GM23248 (cell line): ENCODE measurements at regions not wholly inside any gene's neighbourhood (a gene's known extent, or its start where the extent isn't known, plus 50 kb on each side); places are given as distances from the start of the nearest gene placed in this dataset.
"Not testable (repeated sequence)": the region's sequence is repeated elsewhere in the genome, so short reads cannot be mapped to it uniquely, and the experiment has no call there.

ENCODE experiments used
- DNase-seq: peaks from one replicate; pipeline ENCODE4 v3.0.0-alpha.2; 2015
- H2AFZ ChIP-seq: fragments of 200-600 bp; sonication (generic); 2 replicates; pipeline ENCODE4 v1.6.1; 2016; ENCODE audit warnings: antibody characterized with exemption
- H3F3A ChIP-seq: fragments of 200-600 bp; sonication (generic); 2 replicates; pipeline ENCODE4 v1.6.1; 2016; ENCODE audit warnings: mild to moderate bottlenecking, antibody characterized with exemption, mixed run types; ENCODE audit not compliant: insufficient read depth
- H3K27ac ChIP-seq: fragments of 200-600 bp; sonication (generic); 2 replicates; pipeline ENCODE4 v1.5.1; 2016; ENCODE audit warnings: mild to moderate bottlenecking
- H3K27me3 ChIP-seq: fragments of 200-600 bp; sonication (generic); replicated peaks from 2 replicates; pipeline ENCODE4 v1.6.1; 2016; ENCODE audit warnings: mild to moderate bottlenecking; ENCODE audit not compliant: insufficient read depth
- H3K36me3 ChIP-seq: fragments of 200-600 bp; sonication (generic); 2 replicates; pipeline ENCODE4 v1.6.1; 2016; ENCODE audit warnings: low read depth, mild to moderate bottlenecking
- H3K4me1 ChIP-seq: fragments of 200-600 bp; sonication (generic); 2 replicates; pipeline ENCODE4 v1.6.1; 2016; ENCODE audit warnings: mild to moderate bottlenecking; ENCODE audit not compliant: insufficient read depth
- H3K4me2 ChIP-seq: fragments of 200-600 bp; sonication (generic); one replicate; pipeline ENCODE4 v1.6.1; 2016; ENCODE audit warnings: mild to moderate bottlenecking; ENCODE audit not compliant: unreplicated experiment
- H3K4me3 ChIP-seq: fragments of 200-600 bp; sonication (generic); 2 replicates; pipeline ENCODE4 v1.5.1; 2016; ENCODE audit warnings: mild to moderate bottlenecking
- H3K79me2 ChIP-seq: fragments of 200-600 bp; sonication (generic); 2 replicates; pipeline ENCODE4 v1.6.1; 2016; ENCODE audit warnings: mild to moderate bottlenecking; ENCODE audit not compliant: insufficient read depth
- H3K9ac ChIP-seq: fragments of 200-600 bp; sonication (generic); 2 replicates; pipeline ENCODE4 v1.6.1; 2016; ENCODE audit warnings: mild to moderate bottlenecking
- H3K9me2 ChIP-seq: fragments of 200-600 bp; sonication (generic); 2 replicates; pipeline ENCODE4 v1.6.1; 2016; ENCODE audit warnings: mixed run types, mild to moderate bottlenecking, moderate library complexity; ENCODE audit not compliant: insufficient read depth
- H3K9me3 ChIP-seq: fragments of 200-600 bp; sonication (generic); one replicate; pipeline ENCODE4 v1.6.1; 2017; ENCODE audit warnings: low read depth
- H4K20me1 ChIP-seq: fragments of 200-600 bp; sonication (generic); 2 replicates; pipeline ENCODE4 v1.6.0; 2016; ENCODE audit not compliant: insufficient read depth
- EZH2 ChIP-seq: fragments of 200-600 bp; sonication (generic); IDR thresholded peaks from 2 replicates; pipeline ENCODE4 v1.6.1; 2018; ENCODE audit warnings: antibody characterized with exemption, mild to moderate bottlenecking; ENCODE audit not compliant: insufficient read depth, poor library complexity, severe bottlenecking
- EZH2phosphoT487 ChIP-seq: fragments of 200-600 bp; sonication (generic); IDR thresholded peaks from 2 replicates; pipeline ENCODE4 v1.6.1; 2018; ENCODE audit warnings: antibody characterized with exemption, moderate library complexity, mild to moderate bottlenecking, low read depth; ENCODE audit not compliant: insufficient read depth
- WGBS, 2 experiments: methylation state at CpG; one replicate each; pipeline ENCODE4 v1.1.6; 2015 to 2017; ENCODE audit warnings: low lambda C conversion rate in 2 of 2, low coverage in 1 of 2; ENCODE audit errors: missing lambda C conversion rate in 2 of 2; 5-methylcytosine and 5-hydroxymethylcytosine counted together
- in situ Hi-C: fragments of 300-500 bp; cut with MboI; formaldehyde crosslinking; loops from 2 replicates; pipeline ENCODE4 v1.15.0; 2020

DNA sequence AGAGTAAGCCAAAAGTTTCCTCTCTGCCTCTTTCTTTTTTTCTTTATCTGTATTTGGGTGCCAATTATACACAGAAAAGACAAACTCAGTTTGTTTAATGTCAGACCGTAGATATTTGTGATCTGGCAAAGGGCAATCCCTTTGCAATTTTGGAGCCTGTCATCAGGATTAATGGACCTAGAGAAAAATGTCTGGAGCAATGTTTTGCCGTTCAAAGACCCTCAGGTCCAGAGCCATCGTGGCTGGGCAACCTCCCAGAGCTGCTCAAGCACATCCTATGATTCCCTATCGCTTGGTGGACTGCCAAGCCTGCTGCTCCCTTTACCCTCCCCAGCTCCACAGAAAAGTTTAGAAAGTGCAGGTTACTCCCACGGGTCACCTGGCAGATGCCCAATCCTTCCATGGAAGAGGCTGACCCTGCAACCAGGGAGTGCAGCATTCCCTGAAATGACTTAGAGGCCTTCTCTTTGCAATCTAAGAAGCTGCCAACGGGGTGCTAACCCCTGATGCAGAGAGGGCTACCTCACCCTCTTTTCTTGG lies 112.5 kb upstream of the NGF start:
- Histone ChIP-seq H3K4me1 (peaks cover 34% of the 10 kb centered on the region), H3K4me2 (no peak overlapping the region), H2AFZ (no peak overlapping the region), H3K9ac (no peak overlapping the region), H3K27me3 (no peaks in the 10 kb centered on the region), H4K20me1 (no peaks in the 10 kb centered on the region), H3K36me3 (no peaks in the 10 kb centered on the region), H3K27ac (no peak overlapping the region), H3K9me3 (no peaks in the 10 kb centered on the region), H3K79me2 (no peaks in the 10 kb centered on the region), H3K9me2 (no peaks in the 10 kb centered on the region), H3K4me3 (no peak overlapping the region), H3F3A (peaks cover 36% of the 10 kb centered on the region)
- in situ Hi-C loops: no loop called here
- WGBS, 2 experiments: 74 to 84% methylated on average over 6 of the region's 6 CpGs
- TF ChIP-seq EZH2phosphoT487 (no peak), EZH2 (no peak)
- no peak for DNase-seq

DNA sequence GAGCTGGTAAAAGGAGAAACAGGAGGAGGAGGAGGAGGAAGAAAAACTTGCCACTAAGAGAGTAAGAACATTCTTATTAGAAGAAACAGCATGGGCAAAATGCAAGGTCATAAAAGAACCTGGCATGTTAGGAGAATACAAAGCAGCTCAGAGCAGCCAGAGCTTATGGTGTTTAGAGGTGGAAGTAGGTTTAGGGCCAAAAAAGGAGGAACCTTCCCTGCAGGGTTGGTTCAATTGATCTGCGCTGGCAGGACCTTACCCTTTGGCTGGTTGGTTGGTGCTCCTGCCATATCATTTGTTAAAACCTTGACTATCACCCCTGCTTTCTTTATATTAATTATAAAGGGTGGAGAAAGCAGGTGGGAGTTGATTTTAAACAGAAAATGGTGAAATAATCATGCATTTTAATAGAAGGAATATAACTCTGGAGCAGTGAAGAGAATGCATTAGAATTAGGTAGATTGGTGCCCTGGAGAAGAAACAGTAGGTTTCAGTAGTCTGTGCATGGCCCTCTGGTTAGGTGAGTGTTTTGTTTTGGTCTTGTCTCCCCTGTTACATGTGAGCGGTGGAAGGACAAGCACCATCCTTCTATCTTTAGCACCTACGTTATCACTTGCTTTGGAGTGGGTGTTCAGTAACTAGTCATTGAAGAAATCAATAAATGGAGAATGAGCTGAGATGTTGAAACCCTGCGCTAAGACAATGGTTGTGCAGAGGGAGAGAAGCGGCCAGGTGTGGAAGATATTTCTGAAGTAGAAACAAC lies 110.4 kb upstream of the NGF start:
- no peak for TF ChIP-seq EZH2phosphoT487
- no peak for TF ChIP-seq EZH2
- Histone ChIP-seq H3K79me2 (no peaks in the 10 kb centered on the region), H3K4me3 (no peak overlapping the region), H3K4me1 (peaks cover 12% of the 10 kb centered on the region), H3K9me2 (no peaks in the 10 kb centered on the region), H4K20me1 (no peaks in the 10 kb centered on the region), H3K9me3 (no peaks in the 10 kb centered on the region), H3F3A (peaks cover 15% of the 10 kb centered on the region), H3K36me3 (no peaks in the 10 kb centered on the region), H3K4me2 (no peak overlapping the region), H3K9ac (no peak overlapping the region), H3K27me3 (no peaks in the 10 kb centered on the region), H3K27ac (no peak overlapping the region), H2AFZ (no peak overlapping the region)
- in situ Hi-C loops: no loop called here
- WGBS, 2 experiments: 97% methylated on average over 5 of the region's 5 CpGs
- no peak for DNase-seq

DNA sequence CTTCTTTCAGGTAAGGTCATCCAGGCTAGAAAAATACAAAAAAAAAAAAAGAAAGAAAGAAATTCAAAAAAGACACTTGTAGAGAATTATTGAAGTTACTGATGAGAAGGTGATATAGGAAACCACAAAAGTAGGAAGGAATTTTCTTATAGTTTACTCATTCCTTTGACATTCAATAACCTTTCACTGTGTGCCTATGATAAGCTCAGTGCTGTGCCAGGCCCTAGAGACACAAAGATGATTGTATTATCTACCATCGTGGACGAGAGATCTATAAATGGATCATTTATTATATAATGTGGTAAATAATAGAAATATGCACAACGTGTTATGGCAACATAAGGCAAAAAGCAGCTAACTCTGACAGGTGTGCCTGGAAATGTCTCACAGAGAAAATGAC lies 109.6 kb upstream of the NGF start:
- no peaks in the 10 kb centered on the region for H3K9me2 ChIP-seq
- H3K9me3 ChIP-seq: no peaks in the 10 kb centered on the region
- peaks cover 7% of the 10 kb centered on the region for H3F3A ChIP-seq
- H3K79me2 ChIP-seq: no peaks in the 10 kb centered on the region
- no peak overlapping the region for H3K4me2 ChIP-seq
- peaks cover 5% of the 10 kb centered on the region; the same call in 1 of the 2 replicates for H3K4me1 ChIP-seq
- H3K27ac ChIP-seq: no peak overlapping the region
- H3K9ac ChIP-seq: no peak overlapping the region
- TF ChIP-seq EZH2phosphoT487 (no peak), EZH2 (no peak)
- no peaks in the 10 kb centered on the region for H3K27me3 ChIP-seq
- no peak overlapping the region for H2AFZ ChIP-seq
- no peaks in the 10 kb centered on the region for H3K36me3 ChIP-seq
- WGBS, 2 experiments: 86 to 93% methylated on average over 3 of the region's 3 CpGs
- in situ Hi-C loops: no loop called here
- no peak for DNase-seq
- H3K4me3 ChIP-seq: no peak overlapping the region
- H4K20me1 ChIP-seq: no peaks in the 10 kb centered on the region

DNA sequence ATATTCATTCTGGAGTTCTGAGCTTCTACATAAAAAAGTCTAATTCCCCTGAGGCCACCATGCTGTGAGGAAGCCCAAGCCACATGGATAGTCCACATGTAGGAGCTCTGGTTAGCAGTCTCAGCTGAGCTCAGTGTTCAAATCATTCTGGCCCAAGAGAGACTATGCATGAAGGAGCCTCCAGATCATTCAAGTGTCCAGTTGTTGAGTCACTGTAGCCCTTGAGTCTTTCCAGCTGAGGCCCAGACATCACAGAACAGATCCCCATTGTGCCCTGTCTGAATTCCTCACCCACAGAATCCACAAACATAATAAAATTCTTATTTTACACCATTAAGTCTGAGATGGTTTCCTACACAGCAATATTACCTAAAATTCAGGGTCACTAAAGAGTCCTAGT lies 107.0 kb upstream of the NGF start:
- H3K4me3 ChIP-seq: no peak overlapping the region
- H3K9me3 ChIP-seq: no peaks in the 10 kb centered on the region
- in situ Hi-C loops: no loop called here
- H3K9me2 ChIP-seq: no peaks in the 10 kb centered on the region
- no peak overlapping the region for H3K9ac ChIP-seq
- no peak for DNase-seq
- no peaks in the 10 kb centered on the region for H3F3A ChIP-seq
- no peaks in the 10 kb centered on the region for H4K20me1 ChIP-seq
- no peaks in the 10 kb centered on the region for H3K27me3 ChIP-seq
- H3K27ac ChIP-seq: no peak overlapping the region
- no peaks in the 10 kb centered on the region for H3K4me1 ChIP-seq
- H2AFZ ChIP-seq: no peak overlapping the region
- no peak overlapping the region for H3K4me2 ChIP-seq
- TF ChIP-seq EZH2: no peak
- TF ChIP-seq EZH2phosphoT487: no peak
- no peaks in the 10 kb centered on the region for H3K36me3 ChIP-seq
- no peaks in the 10 kb centered on the region for H3K79me2 ChIP-seq

DNA sequence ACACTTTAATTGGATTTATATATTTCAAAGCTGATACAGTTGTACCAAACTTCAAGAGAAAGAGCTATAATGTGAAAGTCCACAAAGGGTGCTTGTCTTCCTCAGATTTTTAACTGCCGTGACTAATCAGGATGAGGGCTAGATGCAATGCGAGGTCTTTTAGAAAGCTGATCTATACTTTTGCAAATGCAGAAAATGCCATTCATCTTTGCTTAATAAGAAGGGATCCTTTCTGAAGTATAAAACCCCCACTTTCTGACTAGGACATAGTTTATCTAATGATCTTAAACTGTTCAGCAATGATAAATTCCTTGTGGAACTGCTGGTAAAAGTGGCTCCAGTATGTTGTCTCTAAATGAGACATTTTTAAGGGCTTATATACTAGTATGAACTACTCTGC lies 102.7 kb upstream of the NGF start:
- Histone ChIP-seq H3K36me3 (no peaks in the 10 kb centered on the region), H2AFZ (no peak overlapping the region), H4K20me1 (no peaks in the 10 kb centered on the region), H3K27ac (no peak overlapping the region), H3K4me1 (no peaks in the 10 kb centered on the region), H3K9ac (no peak overlapping the region), H3K9me3 (no peaks in the 10 kb centered on the region), H3K4me3 (no peak overlapping the region), H3K4me2 (no peak overlapping the region), H3F3A (no peaks in the 10 kb centered on the region), H3K9me2 (no peaks in the 10 kb centered on the region), H3K79me2 (no peaks in the 10 kb centered on the region), H3K27me3 (no peaks in the 10 kb centered on the region)
- no peak for TF ChIP-seq EZH2phosphoT487
- TF ChIP-seq EZH2: no peak
- DNase-seq: no peak
- in situ Hi-C loops: no loop called here
- WGBS, 2 experiments: 83 to 87% methylated on average over 2 of the region's 2 CpGs

DNA sequence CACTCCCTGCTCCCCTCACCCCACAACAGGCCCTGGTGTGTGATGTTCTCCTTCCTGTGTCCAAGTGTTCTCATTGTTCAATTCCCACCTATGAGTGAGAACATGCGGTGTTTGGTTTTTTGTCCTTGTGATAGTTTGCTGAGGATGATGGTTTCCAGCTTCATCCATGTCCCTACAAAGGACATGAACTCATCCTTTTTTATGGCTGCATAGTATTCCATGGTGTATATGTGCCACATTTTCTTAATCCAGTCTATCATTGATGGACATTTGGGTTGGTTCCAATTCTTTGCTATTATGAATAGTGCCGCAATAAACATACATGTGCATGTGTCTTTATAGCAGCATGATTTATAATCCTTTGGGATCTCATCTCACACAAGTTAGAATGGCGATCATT lies 101.5 kb upstream of the NGF start:
- H3K4me2 ChIP-seq, H3K27ac ChIP-seq, H4K20me1 ChIP-seq, H3F3A ChIP-seq, DNase-seq, H3K9ac ChIP-seq, H3K27me3 ChIP-seq, H3K79me2 ChIP-seq, H3K36me3 ChIP-seq, in situ Hi-C loops, H3K4me1 ChIP-seq, H3K9me3 ChIP-seq, H3K4me3 ChIP-seq, H2AFZ ChIP-seq, H3K9me2 ChIP-seq: not testable (repeated sequence)
- WGBS, 2 experiments: 86 to 88% methylated on average over 3 of the region's 3 CpGs
